ENCODE measurements at regions not wholly inside any gene's neighbourhood (a gene's known extent, or its start where the extent isn't known, plus 50 kb on each side); places are given as distances from the start of the nearest gene placed in this dataset.

- intact Hi-C loops (cut with DNase I), result no loop called here
- DNase-seq, result no peak
- H3K4me3 ChIP-seq (ENCODE audit: low read length in 3 of 3), result no peak overlapping the region
- H3K9ac ChIP-seq (ENCODE audit: low read length in 3 of 3), result no peak overlapping the region
- H3K9me3 ChIP-seq (ENCODE audit: control insufficient read depth in 2 of 3, insufficient read depth in 1 of 3, low read length in 3 of 3), result no peaks in the 10 kb centered on the region
- TF ChIP-seq, protein P1, sequence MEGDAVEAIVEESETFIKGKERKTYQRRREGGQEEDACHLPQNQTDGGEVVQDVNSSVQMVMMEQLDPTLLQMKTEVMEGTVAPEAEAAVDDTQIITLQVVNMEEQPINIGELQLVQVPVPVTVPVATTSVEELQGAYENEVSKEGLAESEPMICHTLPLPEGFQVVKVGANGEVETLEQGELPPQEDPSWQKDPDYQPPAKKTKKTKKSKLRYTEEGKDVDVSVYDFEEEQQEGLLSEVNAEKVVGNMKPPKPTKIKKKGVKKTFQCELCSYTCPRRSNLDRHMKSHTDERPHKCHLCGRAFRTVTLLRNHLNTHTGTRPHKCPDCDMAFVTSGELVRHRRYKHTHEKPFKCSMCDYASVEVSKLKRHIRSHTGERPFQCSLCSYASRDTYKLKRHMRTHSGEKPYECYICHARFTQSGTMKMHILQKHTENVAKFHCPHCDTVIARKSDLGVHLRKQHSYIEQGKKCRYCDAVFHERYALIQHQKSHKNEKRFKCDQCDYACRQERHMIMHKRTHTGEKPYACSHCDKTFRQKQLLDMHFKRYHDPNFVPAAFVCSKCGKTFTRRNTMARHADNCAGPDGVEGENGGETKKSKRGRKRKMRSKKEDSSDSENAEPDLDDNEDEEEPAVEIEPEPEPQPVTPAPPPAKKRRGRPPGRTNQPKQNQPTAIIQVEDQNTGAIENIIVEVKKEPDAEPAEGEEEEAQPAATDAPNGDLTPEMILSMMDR (IDR thresholded peaks at IDR 0.05; ENCODE audit: borderline replicate concordance, extremely low read depth, insufficient read depth), result no peak
- no peaks in the 10 kb centered on the region for H3K36me3 ChIP-seq (ENCODE audit: control insufficient read depth in 2 of 3, insufficient read depth in 3 of 3, low read length in 3 of 3)
- no peak overlapping the region for H3K27ac ChIP-seq (ENCODE audit: low read depth in 2 of 2, low read length in 2 of 2)
- no peaks in the 10 kb centered on the region for H3K4me1 ChIP-seq (ENCODE audit: control insufficient read depth in 2 of 3, insufficient read depth in 2 of 3, low read depth in 1 of 3, low read length in 3 of 3)
- no peaks in the 10 kb centered on the region for H3K27me3 ChIP-seq (ENCODE audit: control insufficient read depth, insufficient read depth, low read length)
- no peak for FAIRE-seq
Observed at GRCh38 chr12:13339091-13339490, 142.6 kb downstream of the EMP1 start.

- intact Hi-C loops (cut with DNase I), result no loop called here
- Histone ChIP-seq H3K4me1 (ENCODE audit: control insufficient read depth in 2 of 3, insufficient read depth in 2 of 3, low read depth in 1 of 3, low read length in 3 of 3) (no peaks in the 10 kb centered on the region), H3K27me3 (ENCODE audit: control insufficient read depth, insufficient read depth, low read length) (no peaks in the 10 kb centered on the region), H3K36me3 (ENCODE audit: control insufficient read depth in 2 of 3, insufficient read depth in 3 of 3, low read length in 3 of 3) (no peaks in the 10 kb centered on the region), H3K9ac (ENCODE audit: low read length in 3 of 3) (no peak overlapping the region), H3K9me3 (ENCODE audit: control insufficient read depth in 2 of 3, insufficient read depth in 1 of 3, low read length in 3 of 3) (no peaks in the 10 kb centered on the region), H3K27ac (ENCODE audit: low read depth in 2 of 2, low read length in 2 of 2) (no peak overlapping the region), H3K4me3 (ENCODE audit: low read length in 3 of 3) (no peak overlapping the region)
- TF ChIP-seq, protein P1 (IDR thresholded peaks at IDR 0.05; ENCODE audit: borderline replicate concordance, extremely low read depth, insufficient read depth), result no peak
- DNase-seq (no peak), FAIRE-seq (no peak)
Observed at GRCh38 chr12:13337791-13338190, 141.3 kb downstream of the EMP1 start.

GRCh38 chr12:13336216-13336615, 139.7 kb downstream of the EMP1 start:
- FAIRE-seq, result no peak
- TF ChIP-seq, protein P1 (IDR thresholded peaks at IDR 0.05; ENCODE audit: borderline replicate concordance, extremely low read depth, insufficient read depth), result no peak
- intact Hi-C loops (cut with DNase I), result no loop called here
- Histone ChIP-seq H3K9ac (ENCODE audit: low read length in 3 of 3) (no peak overlapping the region), H3K27me3 (ENCODE audit: control insufficient read depth, insufficient read depth, low read length) (no peaks in the 10 kb centered on the region), H3K9me3 (ENCODE audit: control insufficient read depth in 2 of 3, insufficient read depth in 1 of 3, low read length in 3 of 3) (peaks cover 0 to 4% (median 0%) of the 10 kb centered on the region in 3 donors), H3K27ac (ENCODE audit: low read depth in 2 of 2, low read length in 2 of 2) (no peak overlapping the region), H3K4me3 (ENCODE audit: low read length in 3 of 3) (no peak overlapping the region), H3K4me1 (ENCODE audit: control insufficient read depth in 2 of 3, insufficient read depth in 2 of 3, low read depth in 1 of 3, low read length in 3 of 3) (no peaks in the 10 kb centered on the region), H3K36me3 (ENCODE audit: control insufficient read depth in 2 of 3, insufficient read depth in 3 of 3, low read length in 3 of 3) (no peaks in the 10 kb centered on the region)
- no peak for DNase-seq

DNA sequence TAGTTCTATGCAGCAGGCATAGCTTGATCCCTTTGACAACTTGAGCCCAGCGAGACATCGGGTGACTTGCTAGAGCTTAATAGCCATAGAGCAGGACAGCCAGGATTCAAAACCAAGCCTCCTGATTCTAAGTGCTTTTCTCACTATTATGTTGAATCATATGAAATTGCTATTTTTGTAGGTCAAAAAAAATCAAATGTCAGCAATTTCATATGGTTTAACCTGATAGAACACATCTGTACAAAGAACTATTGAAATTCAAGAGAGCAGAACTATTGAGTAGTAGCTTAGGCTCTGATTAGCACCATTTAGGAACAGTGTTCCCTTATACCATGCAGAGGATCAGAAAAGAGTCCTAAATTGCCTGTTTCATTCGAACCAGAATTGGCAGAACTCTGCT, 132.0 kb downstream of the EMP1 start:
- intact Hi-C loops (cut with DNase I), result no loop called here
- H3K27ac ChIP-seq (ENCODE audit: low read depth in 2 of 2, low read length in 2 of 2), result no peak overlapping the region
- no peak overlapping the region for H3K4me3 ChIP-seq (ENCODE audit: low read length in 3 of 3)
- TF ChIP-seq, protein P1 (IDR thresholded peaks at IDR 0.05; ENCODE audit: borderline replicate concordance, extremely low read depth, insufficient read depth), result no peak
- H3K9me3 ChIP-seq (ENCODE audit: control insufficient read depth in 2 of 3, insufficient read depth in 1 of 3, low read length in 3 of 3), result peaks cover 0 to 6% (median 0%) of the 10 kb centered on the region in 3 donors
- FAIRE-seq (no peak), DNase-seq (no peak)
- H3K9ac ChIP-seq (ENCODE audit: low read length in 3 of 3), result no peak overlapping the region
- H3K4me1 ChIP-seq (ENCODE audit: control insufficient read depth in 2 of 3, insufficient read depth in 2 of 3, low read depth in 1 of 3, low read length in 3 of 3), result no peaks in the 10 kb centered on the region
- no peaks in the 10 kb centered on the region for H3K36me3 ChIP-seq (ENCODE audit: control insufficient read depth in 2 of 3, insufficient read depth in 3 of 3, low read length in 3 of 3)
- H3K27me3 ChIP-seq (ENCODE audit: control insufficient read depth, insufficient read depth, low read length), result no peaks in the 10 kb centered on the region
